ENCODE measurements at regions not wholly inside any gene's neighbourhood (a gene's known extent, or its start where the extent isn't known, plus 50 kb on each side); places are given as distances from the start of the nearest gene placed in this dataset.
"Not testable (repeated sequence)": the region's sequence is repeated elsewhere in the genome, so short reads cannot be mapped to it uniquely, and the experiment has no call there.

GRCh38 chr1:238396140-238396539 is 505.4 kb upstream of the ZP4 start:
- intact Hi-C loops (cut with micrococcal nuclease; ENCODE audit: unreplicated experiment), result no loop called here
- ChIA-PET POLR2A (interaction anchor here (0.7 kb wide), 1 partner anchor 285 kb away, joined by 3 read pairs; no protein-coding TSS in a partner anchor), CTCF (ENCODE audit: unreplicated experiment) (no interaction called here)
- H3K4me2 ChIP-seq (ENCODE audit: low read length), result no peak overlapping the region
- H3K9me2 ChIP-seq (ENCODE audit: insufficient read depth, low read length), result no peaks in the 10 kb centered on the region
- no peak overlapping the region for H3K27ac ChIP-seq (ENCODE audit: low read depth, low read length, poor library complexity, severe bottlenecking)
- no peak for DNase-seq (ENCODE audit: low spot score)
- no peaks in the 10 kb centered on the region for H3K4me1 ChIP-seq (ENCODE audit: insufficient read depth, low read length, poor library complexity, severe bottlenecking)
- no peak for TF ChIP-seq EZH2phosphoT487 (IDR thresholded peaks at IDR 0.05; ENCODE audit: borderline replicate concordance, low read depth, low read length)
- TF ChIP-seq CTCF (conservative IDR thresholded peaks at IDR 0.05; ENCODE audit: low read length), result no peak
- H3K79me2 ChIP-seq (ENCODE audit: insufficient read depth, low read depth, low read length), result no peaks in the 10 kb centered on the region
- no peaks in the 10 kb centered on the region for H4K20me1 ChIP-seq (ENCODE audit: insufficient read depth, low read length)
- BruUV-seq (replicated peaks), result no TSS peak
- no peaks in the 10 kb centered on the region for H3K36me3 ChIP-seq (ENCODE audit: insufficient read depth, low read length)
- no peak overlapping the region for H3K4me3 ChIP-seq (ENCODE audit: low read depth, low read length, poor library complexity, severe bottlenecking)
- H3K9me3 ChIP-seq (ENCODE audit: low read length), result no peaks in the 10 kb centered on the region
- H2AFZ ChIP-seq (ENCODE audit: low read length), result no peak overlapping the region

- TF ChIP-seq CTCF (conservative IDR thresholded peaks at IDR 0.05; ENCODE audit: low read length), result no peak
- no peak for TF ChIP-seq EZH2phosphoT487 (IDR thresholded peaks at IDR 0.05; ENCODE audit: borderline replicate concordance, low read depth, low read length)
- H3K4me3 ChIP-seq (ENCODE audit: low read depth, low read length, poor library complexity, severe bottlenecking), result no peak overlapping the region
- no peaks in the 10 kb centered on the region for H3K79me2 ChIP-seq (ENCODE audit: insufficient read depth, low read depth, low read length)
- DNase-seq (ENCODE audit: low spot score), result no peak
- no peaks in the 10 kb centered on the region for H3K9me2 ChIP-seq (ENCODE audit: insufficient read depth, low read length)
- no peaks in the 10 kb centered on the region for H3K36me3 ChIP-seq (ENCODE audit: insufficient read depth, low read length)
- no peaks in the 10 kb centered on the region for H3K4me1 ChIP-seq (ENCODE audit: insufficient read depth, low read length, poor library complexity, severe bottlenecking)
- intact Hi-C loops (cut with micrococcal nuclease; ENCODE audit: unreplicated experiment), result no loop called here
- CTCF ChIA-PET (ENCODE audit: unreplicated experiment), result no interaction called here
- no peaks in the 10 kb centered on the region for H4K20me1 ChIP-seq (ENCODE audit: insufficient read depth, low read length)
- H3K27ac ChIP-seq (ENCODE audit: low read depth, low read length, poor library complexity, severe bottlenecking), result no peak overlapping the region
- H3K4me2 ChIP-seq (ENCODE audit: low read length), result no peak overlapping the region
- POLR2A ChIA-PET, result no interaction called here
- BruUV-seq (replicated peaks), result no TSS peak
- no peak overlapping the region for H2AFZ ChIP-seq (ENCODE audit: low read length)
- H3K9me3 ChIP-seq (ENCODE audit: low read length), result no peaks in the 10 kb centered on the region
Measured at GRCh38 chr1:238384381-238384780, 493.7 kb upstream of the ZP4 start.

- Histone ChIP-seq H3K36me3 (ENCODE audit: insufficient read depth, low read length) (no peaks in the 10 kb centered on the region), H3K9me3 (ENCODE audit: low read length) (no peaks in the 10 kb centered on the region), H3K4me1 (ENCODE audit: insufficient read depth, low read length, poor library complexity, severe bottlenecking) (no peaks in the 10 kb centered on the region), H3K4me3 (ENCODE audit: low read depth, low read length, poor library complexity, severe bottlenecking) (no peak overlapping the region), H3K27ac (ENCODE audit: low read depth, low read length, poor library complexity, severe bottlenecking) (no peak overlapping the region), H3K79me2 (ENCODE audit: insufficient read depth, low read depth, low read length) (no peaks in the 10 kb centered on the region), H3K9me2 (ENCODE audit: insufficient read depth, low read length) (no peaks in the 10 kb centered on the region), H4K20me1 (ENCODE audit: insufficient read depth, low read length) (no peaks in the 10 kb centered on the region), H2AFZ (ENCODE audit: low read length) (no peak overlapping the region), H3K4me2 (ENCODE audit: low read length) (no peak overlapping the region)
- TF ChIP-seq CTCF (conservative IDR thresholded peaks at IDR 0.05; ENCODE audit: low read length) (no peak), EZH2phosphoT487 (IDR thresholded peaks at IDR 0.05; ENCODE audit: borderline replicate concordance, low read depth, low read length) (no peak)
- ChIA-PET POLR2A (no interaction called here), CTCF (ENCODE audit: unreplicated experiment) (interaction anchor here (0.6 kb wide), 1 partner anchor 790 kb away, joined by 3 read pairs; no protein-coding TSS in a partner anchor)
- intact Hi-C loops (cut with micrococcal nuclease; ENCODE audit: unreplicated experiment), result no loop called here
- no peak for DNase-seq (ENCODE audit: low spot score)
- BruUV-seq (replicated peaks), result no TSS peak
Measured at GRCh38 chr1:238380167-238380566, 489.4 kb upstream of the ZP4 start.

- H2AFZ ChIP-seq (ENCODE audit: low read length); H4K20me1 ChIP-seq (ENCODE audit: insufficient read depth, low read length); H3K9me2 ChIP-seq (ENCODE audit: insufficient read depth, low read length); H3K4me3 ChIP-seq (ENCODE audit: low read depth, low read length, poor library complexity, severe bottlenecking); H3K27ac ChIP-seq (ENCODE audit: low read depth, low read length, poor library complexity, severe bottlenecking); H3K9me3 ChIP-seq (ENCODE audit: low read length); POLR2A ChIA-PET; CTCF ChIA-PET (ENCODE audit: unreplicated experiment); H3K4me1 ChIP-seq (ENCODE audit: insufficient read depth, low read length, poor library complexity, severe bottlenecking); H3K79me2 ChIP-seq (ENCODE audit: insufficient read depth, low read depth, low read length); intact Hi-C loops (cut with micrococcal nuclease; ENCODE audit: unreplicated experiment); DNase-seq (ENCODE audit: low spot score); BruUV-seq (replicated peaks); H3K36me3 ChIP-seq (ENCODE audit: insufficient read depth, low read length); H3K4me2 ChIP-seq (ENCODE audit: low read length): not testable (repeated sequence)
Measured at GRCh38 chr1:238379446-238379845, 488.7 kb upstream of the ZP4 start.

Data from OCI-LY7 (cell line).